SW480 (cell line): ENCODE measurements at regions not wholly inside any gene's neighbourhood (a gene's known extent, or its start where the extent isn't known, plus 50 kb on each side); places are given as distances from the start of the nearest gene placed in this dataset.
"Not testable (repeated sequence)": the region's sequence is repeated elsewhere in the genome, so short reads cannot be mapped to it uniquely, and the experiment has no call there.

Source experiments
- DNase-seq: peaks from one replicate; pipeline ENCODE4 v3.0.0-alpha.2; 2016; ENCODE audit warnings: low spot score

DNA sequence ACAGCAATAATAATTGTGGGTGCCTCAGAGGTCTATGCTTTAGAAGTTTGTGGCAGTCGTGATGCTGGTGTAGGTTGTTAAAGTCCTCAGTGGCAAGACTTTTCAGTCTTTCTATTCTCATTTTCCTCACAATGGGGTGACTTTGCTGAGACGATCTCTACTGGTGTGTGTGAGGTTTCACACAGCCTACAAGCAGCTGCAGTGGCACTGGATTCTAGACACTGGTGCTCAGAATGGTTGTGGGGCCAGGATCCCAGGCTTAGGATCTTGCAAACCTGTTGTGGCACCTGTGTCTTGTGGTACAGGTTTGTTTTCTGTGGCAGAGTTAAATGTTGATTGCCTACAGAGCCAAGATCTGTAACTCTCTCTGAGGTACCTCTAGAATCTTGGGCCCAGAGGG lies 581.2 kb downstream of the PTPRC start:
- no peak for DNase-seq

DNA sequence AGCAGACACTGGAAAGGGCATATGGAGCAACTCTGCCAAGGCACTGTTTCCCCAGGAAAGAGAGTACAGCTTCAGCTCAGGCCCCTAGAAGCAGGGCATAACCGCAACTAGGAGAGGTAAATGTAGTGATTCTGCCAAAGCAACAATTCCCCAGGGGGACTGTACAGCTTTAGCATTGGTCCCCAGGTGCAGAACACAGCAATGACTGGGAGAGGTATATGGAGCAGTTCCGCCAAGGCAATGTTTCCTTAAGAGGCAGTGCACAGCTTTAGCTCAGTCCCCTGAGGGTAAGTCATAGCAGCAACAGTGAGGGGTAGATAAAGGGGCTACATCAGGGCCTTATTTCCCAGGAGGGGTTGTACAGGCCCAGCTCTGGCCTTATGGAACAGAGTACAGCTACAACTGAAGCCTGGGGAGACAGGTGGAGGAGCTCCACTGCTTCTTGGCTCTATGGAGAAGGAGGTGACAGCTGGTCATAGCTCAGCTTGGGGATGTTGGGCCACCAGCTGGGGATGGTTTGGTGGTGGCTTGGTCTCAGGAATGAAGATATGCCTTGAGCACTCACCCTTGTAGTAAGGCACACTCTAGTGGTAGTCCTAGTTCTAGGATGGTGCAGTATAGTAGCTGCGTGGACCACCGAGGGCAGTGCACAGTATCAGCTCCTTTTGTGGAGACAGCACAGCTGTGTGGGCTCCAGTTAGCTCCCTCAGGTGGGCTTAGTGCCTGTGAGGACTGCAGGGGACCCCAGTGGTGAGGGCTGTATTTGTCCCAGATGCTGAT lies 582.7 kb downstream of the PTPRC start:
- DNase-seq, result no peak

DNA sequence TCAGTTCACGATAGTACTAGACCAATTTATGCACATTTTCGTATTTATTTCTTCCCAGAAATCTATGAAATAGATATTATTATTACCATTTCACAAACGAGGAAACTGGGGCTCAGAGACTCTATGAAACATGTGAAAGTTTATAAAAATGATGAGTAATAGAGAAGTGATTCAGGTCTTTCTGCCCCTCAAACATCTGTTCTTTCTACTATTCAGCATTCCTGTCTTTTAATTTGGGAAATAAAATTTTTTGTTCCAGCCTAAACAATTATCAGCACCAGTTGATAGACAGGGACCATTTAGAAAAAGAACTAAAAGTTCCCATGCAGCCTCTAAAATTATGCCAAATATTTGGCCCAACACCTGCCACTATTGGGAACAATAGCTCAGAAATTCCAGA lies 585.1 kb downstream of the PTPRC start:
- no peak for DNase-seq

DNA sequence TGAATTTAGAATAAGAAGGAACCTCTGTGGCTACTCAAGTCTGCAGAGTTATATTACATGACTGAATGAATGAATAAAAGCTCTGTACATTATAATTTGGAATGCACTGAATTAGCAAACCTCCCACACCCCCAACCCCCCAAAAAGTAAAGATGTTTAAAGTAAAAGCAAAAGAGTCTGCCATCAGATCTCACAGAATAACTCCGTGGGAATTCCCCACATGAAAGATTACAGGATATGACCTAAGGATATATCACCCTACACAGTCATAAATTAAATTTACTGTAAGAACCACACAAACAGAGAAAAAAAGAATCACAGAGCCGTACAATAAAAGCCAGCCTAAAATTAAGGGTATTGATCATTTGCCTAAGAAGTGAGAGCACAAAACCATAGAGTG lies 587.3 kb downstream of the PTPRC start:
- no peak for DNase-seq

DNA sequence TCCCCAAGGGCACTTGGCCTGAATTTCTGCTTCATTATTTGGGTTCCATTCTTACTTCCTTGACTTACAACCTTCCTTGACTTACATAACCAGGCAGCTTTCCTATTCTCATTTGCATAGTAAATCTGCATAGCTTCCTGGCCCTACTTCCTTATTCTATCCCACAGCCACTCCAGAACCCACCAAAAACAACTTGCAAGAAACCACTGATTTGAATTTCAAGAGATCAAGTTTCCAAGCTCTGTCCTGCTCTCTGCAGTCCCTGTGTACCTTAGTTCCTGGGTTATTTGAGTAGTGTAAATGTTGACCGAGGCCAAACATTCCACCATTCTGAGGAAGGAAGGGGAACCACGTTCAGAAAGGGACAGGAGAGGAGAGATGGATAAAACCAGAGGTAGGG lies 603.3 kb downstream of the PTPRC start:
- no peak for DNase-seq

DNA sequence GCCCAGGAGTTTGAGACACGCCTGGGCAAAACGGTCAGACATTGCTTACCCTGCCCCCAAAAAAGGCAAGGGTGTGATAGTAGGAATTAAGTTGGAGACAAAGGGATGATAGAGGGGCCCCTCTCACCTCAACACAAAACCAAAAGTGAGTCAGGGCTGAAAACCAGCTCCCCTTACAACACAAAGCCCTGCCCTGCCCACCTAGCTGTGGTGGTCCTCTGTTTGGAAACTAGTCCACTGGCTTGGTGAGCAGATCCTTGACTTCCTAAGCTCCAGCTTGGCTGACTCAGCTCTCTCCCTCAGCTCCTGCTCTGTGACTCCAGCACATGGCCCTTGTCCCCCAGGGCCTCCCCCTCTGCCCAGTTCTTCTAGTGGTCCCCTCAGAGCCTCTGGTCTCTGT lies 603.8 kb downstream of the PTPRC start:
- DNase-seq, result no peak

DNA sequence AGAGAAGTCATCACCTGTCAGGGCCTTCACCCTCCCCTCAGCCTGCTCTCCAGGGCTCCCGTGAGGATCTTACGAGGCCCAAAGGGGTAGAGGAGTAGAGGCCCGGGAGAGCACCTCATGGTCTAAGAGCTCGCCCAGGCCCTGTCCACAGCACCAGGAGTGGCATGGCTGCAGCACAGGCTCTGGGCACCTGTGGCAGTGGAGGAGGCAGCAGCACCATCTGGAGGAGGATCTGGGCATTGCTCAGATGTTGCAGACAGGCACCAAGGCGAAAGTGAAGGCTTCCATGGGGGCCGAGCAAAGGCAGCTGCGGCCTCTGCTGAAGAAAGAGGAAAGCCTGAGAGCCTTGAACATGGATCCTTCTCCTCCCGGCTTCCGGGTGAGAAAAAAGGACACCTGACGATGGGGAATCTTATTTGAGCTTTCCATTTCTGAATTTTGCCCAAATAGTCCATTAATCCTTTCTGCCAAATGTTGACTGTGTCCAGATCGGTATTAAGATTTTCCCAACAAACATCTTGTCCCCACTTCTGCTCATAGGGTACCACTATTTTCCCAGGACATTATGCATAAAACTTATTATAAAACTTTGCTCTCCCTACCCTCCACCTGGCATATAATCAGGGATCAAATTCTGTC lies 604.7 kb downstream of the PTPRC start:
- peak; percentile 8 for DNase-seq

DNA sequence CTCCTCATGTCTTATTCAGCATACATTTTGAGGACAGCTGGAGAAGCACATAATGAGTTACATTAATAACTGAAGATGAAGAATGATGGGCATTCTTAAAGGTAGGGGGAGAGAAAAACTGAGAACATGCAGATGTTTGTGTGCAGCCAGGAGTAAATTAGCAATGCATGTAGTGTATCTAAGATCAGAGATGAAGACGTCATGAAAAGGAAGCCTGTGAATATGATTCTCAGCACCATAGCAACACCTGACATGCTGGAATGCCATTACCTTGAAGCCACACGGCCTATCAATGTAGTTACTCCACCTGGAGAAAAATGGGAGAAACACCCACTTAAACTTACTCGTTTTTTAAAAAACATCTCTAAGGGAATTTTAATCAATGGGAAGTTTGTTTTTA lies 607.1 kb downstream of the PTPRC start:
- no peak for DNase-seq

DNA sequence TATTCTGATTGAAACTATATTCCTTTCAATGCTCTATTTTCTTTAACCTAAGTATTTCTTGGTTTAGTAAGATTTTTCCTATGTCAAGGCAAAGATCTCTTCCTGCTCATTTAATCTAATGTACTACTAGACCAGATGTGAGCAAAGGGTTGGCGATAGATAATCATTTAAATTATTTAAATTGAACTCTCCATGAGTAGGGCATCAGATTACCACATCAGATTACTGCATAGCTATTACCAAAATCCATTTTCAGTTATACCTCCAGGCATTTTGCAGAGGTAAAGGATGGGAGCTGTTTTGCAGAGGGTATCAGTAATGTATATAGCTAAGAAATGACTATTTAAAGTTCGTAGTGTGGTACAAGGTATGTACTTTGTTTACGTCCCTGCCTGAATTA lies 607.9 kb downstream of the PTPRC start:
- no peak for DNase-seq

DNA sequence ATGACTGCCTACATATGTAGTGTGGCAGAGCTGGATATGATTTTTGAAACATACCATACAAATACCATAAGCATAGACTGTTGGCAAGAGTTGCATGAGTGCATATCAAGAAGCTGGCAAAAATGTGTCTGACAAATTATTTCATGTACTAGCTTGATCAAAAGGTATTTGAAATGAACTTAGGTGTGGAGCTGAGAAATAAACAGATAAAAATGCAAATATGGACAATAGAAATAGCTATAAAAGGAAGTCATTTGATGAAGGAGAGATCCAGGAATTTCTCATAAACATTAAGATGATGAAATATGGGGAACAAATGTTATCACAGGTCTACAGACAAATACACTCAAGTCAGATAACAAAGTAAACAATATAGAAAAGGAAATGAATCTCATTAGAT lies 609.1 kb downstream of the PTPRC start:
- DNase-seq, result no peak

DNA sequence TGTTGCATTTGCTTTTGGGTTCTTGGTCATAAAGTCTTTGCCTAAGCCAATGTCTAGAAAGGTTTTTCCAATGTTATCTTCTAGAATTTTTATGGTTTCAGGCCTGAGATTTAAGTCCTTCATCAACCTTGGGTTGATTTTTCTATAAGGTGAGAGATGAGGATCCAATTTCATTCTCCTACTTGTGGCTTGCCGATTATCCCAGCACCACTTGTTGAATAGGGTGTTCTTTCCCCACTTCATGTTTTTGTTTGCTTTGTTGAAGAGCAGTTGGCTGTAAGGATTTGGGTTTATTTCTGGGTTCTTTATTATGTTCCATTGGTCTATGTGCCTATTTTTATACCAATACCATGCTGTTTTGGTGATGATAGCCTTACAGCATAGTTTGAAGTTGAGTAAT lies 615.2 kb downstream of the PTPRC start:
- DNase-seq, result not testable (repeated sequence)

DNA sequence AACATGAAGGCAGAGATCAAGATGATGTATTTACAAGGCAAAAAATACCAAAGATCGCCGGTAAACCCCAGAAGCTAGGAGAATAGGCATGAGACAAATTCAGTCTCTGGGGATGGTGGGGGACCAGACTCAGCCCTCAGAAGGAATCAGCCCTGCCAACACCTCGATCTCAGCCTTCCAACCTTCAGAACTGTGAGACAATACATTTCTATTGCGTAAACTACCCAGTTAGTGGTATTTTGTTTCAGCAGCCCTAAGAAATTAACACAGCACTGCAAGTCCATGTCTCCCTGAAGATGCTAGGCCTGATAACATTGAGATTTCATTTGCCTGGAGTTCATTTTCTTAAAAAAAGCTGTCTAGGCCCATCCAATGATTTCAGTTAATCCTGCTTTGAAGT lies 622.5 kb downstream of the PTPRC start:
- no peak for DNase-seq

DNA sequence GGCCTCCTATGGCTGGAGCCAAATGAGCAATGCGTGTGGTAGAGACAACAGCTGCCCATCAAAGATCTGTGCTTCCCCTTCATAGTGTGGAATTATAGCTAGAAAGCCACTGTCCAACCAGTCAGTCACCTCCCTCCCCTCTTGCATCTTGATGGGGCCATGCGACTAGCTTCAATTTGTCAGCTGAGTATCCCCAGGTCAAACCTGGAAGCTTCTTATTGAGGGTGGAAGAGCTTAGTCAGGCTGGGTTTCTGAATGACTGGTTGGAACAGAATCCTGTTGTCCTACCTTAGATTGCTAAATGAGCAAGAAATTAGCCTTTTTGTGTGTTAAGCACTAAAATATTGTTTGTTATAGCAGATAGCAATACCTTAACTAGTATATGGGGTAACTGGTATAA lies 625.4 kb downstream of the PTPRC start:
- no peak for DNase-seq

DNA sequence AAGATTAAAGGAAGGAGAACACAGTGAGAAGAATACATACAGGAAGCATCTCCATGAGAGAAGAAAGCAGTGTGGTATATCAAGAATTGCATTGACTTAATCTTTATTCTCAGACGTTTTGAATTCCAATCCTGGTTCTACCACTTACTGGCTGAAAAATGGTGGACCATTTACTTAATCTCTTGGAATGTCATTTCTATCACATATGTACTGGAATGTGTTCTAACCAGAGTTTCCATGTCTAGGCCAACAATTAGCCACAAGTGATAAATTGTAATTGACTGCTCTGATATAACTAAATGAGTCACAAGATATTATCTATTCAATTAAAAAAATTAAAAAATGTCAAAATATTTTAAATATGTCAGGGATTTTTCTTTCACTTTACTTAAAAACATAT lies 626.1 kb downstream of the PTPRC start:
- no peak for DNase-seq

DNA sequence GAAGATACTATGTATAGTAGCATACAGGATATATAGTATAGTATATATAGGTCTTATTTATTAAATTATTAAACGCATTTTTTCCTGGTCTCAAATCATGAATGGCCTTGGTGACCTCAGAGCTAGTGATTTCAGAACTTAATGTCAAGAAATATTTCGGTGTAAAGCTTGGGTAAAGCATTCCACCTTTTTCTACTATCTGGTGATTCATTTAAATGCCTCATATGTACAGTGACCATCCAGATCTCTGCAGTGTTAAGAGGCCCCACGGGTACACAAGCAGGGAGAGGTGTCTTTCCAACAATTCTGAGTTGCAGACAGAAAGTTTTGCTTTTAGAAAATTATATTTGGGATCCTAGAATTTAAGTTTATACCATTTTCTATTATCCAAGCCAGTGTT lies 626.5 kb downstream of the PTPRC start:
- no peak for DNase-seq

DNA sequence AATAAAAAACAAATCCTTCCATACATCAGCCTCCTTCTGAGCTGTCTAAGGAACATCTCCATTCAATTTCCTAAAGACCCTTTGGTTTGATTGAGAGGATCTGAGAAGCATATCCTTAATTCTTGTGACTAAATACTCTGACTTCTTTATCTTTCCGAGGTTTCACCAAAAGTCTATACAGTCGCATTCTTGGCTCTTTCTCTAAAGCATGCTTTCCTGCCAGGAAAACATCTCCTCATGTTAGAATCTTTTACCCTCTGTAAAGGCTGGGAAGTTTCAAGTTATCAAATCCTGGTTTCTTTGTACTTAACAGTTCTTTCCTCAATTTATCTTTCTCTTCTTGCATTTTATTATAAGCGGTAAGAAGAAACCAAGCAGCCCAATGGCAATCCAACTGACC lies 630.4 kb downstream of the PTPRC start:
- no peak for DNase-seq

DNA sequence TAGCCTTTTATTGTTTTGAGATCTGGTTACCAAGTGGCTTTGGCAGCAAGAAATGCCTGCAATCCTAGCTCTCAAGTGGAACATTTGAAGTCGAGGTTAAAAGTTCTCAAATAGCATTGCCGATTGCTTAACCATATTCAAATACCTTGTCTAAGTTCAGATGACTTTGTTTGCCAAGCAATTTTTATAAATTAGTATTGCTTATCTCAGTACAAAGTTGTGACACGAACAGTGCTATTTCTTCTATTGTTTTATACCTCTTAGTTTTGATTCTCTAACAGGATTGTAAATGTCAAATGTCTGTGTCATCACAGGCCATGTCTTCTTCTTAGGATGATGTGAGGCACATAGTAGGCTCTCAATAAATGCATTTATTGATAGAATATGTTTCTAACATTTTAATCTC lies 633.3 kb downstream of the PTPRC start:
- no peak for DNase-seq

DNA sequence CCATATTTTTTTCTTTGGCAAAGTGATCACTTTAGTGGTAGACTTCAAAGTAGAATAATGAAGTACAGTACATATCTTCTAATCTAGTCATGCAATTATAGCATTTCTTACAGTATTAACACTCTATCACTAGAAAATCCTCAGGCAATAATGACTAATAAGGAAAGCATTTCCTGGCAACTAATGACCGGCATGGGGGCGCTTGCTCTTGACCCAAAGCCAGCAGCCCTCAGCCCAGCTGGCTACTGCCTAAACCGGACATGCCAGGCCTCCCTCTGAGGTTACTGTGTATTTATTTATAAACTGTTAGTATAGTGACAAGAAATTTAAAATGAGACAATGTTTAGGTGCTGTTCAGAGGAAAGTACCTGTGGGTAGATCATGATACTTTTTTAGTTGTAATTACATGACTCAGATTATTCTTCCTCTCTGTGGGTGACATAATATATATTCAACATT lies 633.8 kb downstream of the PTPRC start:
- peak; percentile 76 for DNase-seq

DNA sequence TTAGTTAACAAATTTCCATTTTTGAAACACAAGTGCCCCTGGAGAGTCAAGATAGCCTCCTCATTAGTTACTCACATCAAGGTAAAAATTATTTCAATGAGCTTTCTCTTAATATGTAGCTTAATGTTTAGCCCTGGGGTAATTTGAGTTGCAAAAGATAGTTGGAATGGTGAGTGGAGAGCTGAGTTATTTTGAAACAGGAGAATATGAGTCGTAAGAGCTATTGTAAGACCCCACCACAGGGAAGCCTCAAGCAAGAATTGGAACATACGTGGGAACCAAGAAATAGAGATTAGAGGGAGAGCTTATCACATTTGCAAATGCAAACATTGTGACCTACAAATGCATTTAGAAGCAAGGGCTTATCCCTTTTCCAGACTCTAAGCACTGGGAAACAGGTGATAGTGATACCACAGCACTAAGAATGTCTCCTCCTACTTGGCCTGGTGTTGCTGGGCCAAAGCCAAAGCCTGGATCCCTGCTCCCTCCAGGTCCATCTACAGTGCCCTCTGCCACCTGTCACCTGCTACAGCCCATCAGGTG lies 635.1 kb downstream of the PTPRC start:
- DNase-seq, result no peak

DNA sequence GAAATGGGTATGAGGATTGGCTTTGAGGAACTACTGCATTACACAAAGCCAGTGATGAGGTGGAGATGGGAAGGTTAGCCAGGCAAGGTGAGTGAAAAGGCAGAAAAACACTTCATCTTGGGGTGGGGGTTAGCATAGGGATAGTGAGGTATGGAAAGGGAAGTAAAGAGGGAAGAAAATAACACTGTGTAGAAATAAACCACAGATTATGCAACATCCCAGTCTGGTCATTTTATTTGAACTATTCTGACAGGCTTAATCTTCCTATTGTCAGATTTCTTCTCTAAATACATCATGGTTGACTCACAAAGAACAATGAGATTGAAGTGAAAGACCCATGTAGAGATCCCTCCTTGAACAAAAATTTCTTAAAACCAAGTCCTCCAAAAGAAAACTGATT lies 640.2 kb downstream of the PTPRC start:
- no peak for DNase-seq

DNA sequence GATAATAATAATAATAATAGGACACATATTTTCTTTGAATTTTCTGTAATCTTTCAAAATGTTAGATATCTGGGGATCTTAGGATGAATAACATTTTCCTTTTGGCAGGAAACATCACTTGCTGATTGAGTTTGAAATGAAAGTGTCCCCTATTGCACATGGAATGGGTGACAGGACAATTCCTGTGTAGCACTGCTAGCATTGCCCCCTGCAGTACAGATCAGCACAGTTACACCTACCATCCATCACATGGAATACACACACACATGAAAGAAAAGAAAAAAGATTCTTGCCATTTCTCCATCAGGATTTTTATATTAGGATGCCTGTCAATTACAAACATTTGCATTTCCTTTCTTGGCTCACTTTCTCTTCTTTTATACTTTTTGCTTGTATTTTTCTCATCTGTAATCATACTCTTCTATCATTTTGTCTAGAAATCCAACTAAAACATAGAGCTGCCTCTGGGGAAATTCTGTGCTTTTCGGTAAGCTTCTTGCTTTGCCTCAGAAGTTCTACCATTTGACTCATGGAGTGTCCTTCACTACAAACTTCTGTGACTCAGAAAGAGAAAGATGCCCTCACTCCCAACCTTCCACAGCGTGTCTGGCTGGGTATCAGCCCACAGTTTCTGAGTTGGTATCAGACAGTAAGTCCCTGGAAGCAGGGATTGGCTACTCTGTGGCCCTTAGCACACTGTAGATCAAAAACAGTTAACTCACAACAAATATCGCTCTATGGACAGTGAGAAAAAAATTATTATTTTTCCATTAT lies 641.2 kb downstream of the PTPRC start:
- DNase-seq, result no peak

DNA sequence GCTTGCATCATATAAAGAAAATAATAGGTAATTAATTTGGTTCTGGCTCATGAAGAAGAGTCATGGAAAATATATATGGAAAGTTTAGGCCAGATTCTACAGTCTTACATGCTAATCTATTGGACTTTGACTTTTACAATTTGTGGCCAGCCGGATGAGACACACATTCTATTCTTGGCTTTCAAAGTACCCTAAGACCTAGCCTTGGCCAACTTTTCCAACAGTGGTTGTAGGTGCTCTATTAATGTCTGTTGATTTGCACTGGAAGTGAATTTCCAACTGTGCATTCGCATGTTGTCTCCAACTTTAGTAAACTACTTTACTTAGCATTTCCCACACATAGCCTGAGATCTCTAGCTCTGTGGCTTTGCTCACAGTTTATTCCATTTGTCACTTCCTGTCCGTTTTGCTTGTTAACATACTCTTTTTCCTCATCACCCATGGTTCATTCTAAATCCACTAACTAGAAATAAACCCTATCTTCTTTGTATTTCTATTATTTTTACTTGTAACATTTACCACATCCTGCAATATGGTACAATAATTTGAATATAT lies 644.0 kb downstream of the PTPRC start:
- no peak for DNase-seq

DNA sequence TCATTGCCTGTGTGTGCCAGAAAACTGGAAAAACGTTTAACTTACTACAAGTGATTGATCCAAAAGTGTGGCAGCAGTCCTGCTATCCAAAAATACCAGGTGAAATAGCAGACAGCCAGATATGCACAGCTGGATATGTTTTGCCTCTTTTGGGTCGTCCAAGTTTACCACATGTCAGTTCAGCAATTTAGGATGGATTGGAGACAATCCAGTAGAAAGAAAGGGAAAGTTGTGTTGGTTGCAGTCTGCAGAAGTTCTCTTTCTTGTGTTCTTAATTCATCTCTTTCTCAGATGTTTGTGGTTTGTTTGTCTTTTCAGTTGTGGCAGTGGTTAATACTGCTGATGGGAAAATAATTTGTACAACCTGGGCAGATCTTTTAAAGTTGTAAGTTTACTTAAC lies 645.0 kb downstream of the PTPRC start:
- no peak for DNase-seq
